ENCODE measurements at regions not wholly inside any gene's neighbourhood (a gene's known extent, or its start where the extent isn't known, plus 50 kb on each side); places are given as distances from the start of the nearest gene placed in this dataset.

GRCh38 chr1:163406772-163407171, 85.0 kb downstream of the NUF2 start:
- Histone ChIP-seq H3K4me3 (no peak overlapping the region), H3K4me1 (no peaks in the 10 kb centered on the region), H3K36me3 (no peaks in the 10 kb centered on the region), H3K27me3 (no peaks in the 10 kb centered on the region), H3K27ac (no peak overlapping the region), H3K9me3 (no peaks in the 10 kb centered on the region)
- no peak for TF ChIP-seq CTCF (IDR thresholded peaks at IDR 0.05)
- peak in 1 of 4 donors; percentile 27 for DNase-seq
- no peak for ATAC-seq
- intact Hi-C loops (cut with DNase I): no loop called here

- no peak for TF ChIP-seq CTCF (IDR thresholded peaks at IDR 0.05)
- Histone ChIP-seq H3K36me3 (no peaks in the 10 kb centered on the region), H3K4me3 (no peak overlapping the region), H3K27ac (no peak overlapping the region), H3K4me1 (no peaks in the 10 kb centered on the region), H3K27me3 (no peaks in the 10 kb centered on the region), H3K9me3 (no peaks in the 10 kb centered on the region)
- intact Hi-C loops (cut with DNase I): no loop called here
- DNase-seq (peak in 1 of 4 donors; percentile 64), ATAC-seq (no peak)
These were observed 86.5 kb downstream of the NUF2 start for GRCh38 chr1:163408262-163408661.

- TF ChIP-seq CTCF (IDR thresholded peaks at IDR 0.05): peak; percentile 73 to 74
- Histone ChIP-seq H3K9me3 (no peaks in the 10 kb centered on the region), H3K27me3 (no peaks in the 10 kb centered on the region), H3K36me3 (no peaks in the 10 kb centered on the region), H3K4me3 (no peak overlapping the region), H3K27ac (no peak overlapping the region), H3K4me1 (no peaks in the 10 kb centered on the region)
- intact Hi-C loops (cut with DNase I): no loop called here
- peak in 2 of 4 donors; percentile 44 to 67 for DNase-seq
- ATAC-seq: peak; percentile 75
These were observed 88.6 kb downstream of the NUF2 start for GRCh38 chr1:163410073-163410999.

- ATAC-seq: no peak
- no peak for TF ChIP-seq CTCF (IDR thresholded peaks at IDR 0.05)
- intact Hi-C loops (cut with DNase I): no loop called here
- Histone ChIP-seq H3K36me3 (no peaks in the 10 kb centered on the region), H3K4me1 (no peaks in the 10 kb centered on the region), H3K27me3 (no peaks in the 10 kb centered on the region), H3K4me3 (no peak overlapping the region), H3K9me3 (no peaks in the 10 kb centered on the region), H3K27ac (no peak overlapping the region)
- DNase-seq: no peak
These were observed 90.5 kb downstream of the NUF2 start for GRCh38 chr1:163412221-163412620.

- Histone ChIP-seq H3K4me1 (no peaks in the 10 kb centered on the region), H3K36me3 (no peaks in the 10 kb centered on the region), H3K9me3 (no peaks in the 10 kb centered on the region), H3K4me3 (no peak overlapping the region), H3K27ac (no peak overlapping the region), H3K27me3 (no peaks in the 10 kb centered on the region)
- ATAC-seq: no peak
- intact Hi-C loops (cut with DNase I): no loop called here
- DNase-seq: no peak
- TF ChIP-seq CTCF (IDR thresholded peaks at IDR 0.05): no peak
These were observed 93.0 kb downstream of the NUF2 start for GRCh38 chr1:163414778-163415177.

Measured in left lung (tissue), 4 donors.